K562 (cell line): ENCODE measurements at regions not wholly inside any gene's neighbourhood (a gene's known extent, or its start where the extent isn't known, plus 50 kb on each side); places are given as distances from the start of the nearest gene placed in this dataset.

Experiments used
- ATAC-seq: fragments of 200-7000 bp; cut with Tn5 transposase; 3 replicates; pipeline ENCODE4 v1.9.1; 2020; ENCODE audit warnings: moderate library complexity
- BruUV-seq: library from RNA; stranded (reverse); fragments of 400-500 nt; replicated peaks from 2 replicates; lab custom pipeline; 2021; lab: Mats Ljungman, UMichigan
- CTCF ChIA-PET: fragments of 300-600 bp; formaldehyde crosslinking; extraction: SDS; loops from one replicate; lab custom pipeline; 2021; ENCODE audit warnings: low intra/inter-chr PET ratio; lab: Yijun Ruan, JAX
- POLR2A ChIA-PET: fragments of 300-600, 350-650 bp; sonication (Branson Sonifier 250); formaldehyde crosslinking; extraction: SDS; loops from one replicate; lab custom pipeline; 2021; ENCODE audit warnings: antibody characterized with exemption, inconsistent platforms; lab: Yijun Ruan, JAX
- DNase-seq, 4 experiments: peaks; one replicate each; pipeline versions ENCODE4 v3.0.0 to v3.0.0-alpha.2; 2011 to 2018; ENCODE audit warnings: low spot score in 3 of 4, mixed read lengths in 3 of 4; ENCODE audit errors: extremely low read depth in 1 of 4
- FAIRE-seq: peaks from 2 replicates; lab custom pipeline; 2011; peaks lifted over from hg19 to GRCh38; lab: Jason Lieb, UNC
- H2AFZ ChIP-seq: 2 replicates; pipeline ENCODE4 v1.6.0; 2011; ENCODE audit warnings: low read depth, low read length, control low read depth, inconsistent platforms
- H3K27ac ChIP-seq: fragments of 200-600 bp; 3 replicates; pipeline ENCODE4 v1.8.0; 2011; ENCODE audit warnings: low read depth, mild to moderate bottlenecking, control low read depth, inconsistent platforms, low read length, moderate library complexity, mixed read lengths; ENCODE audit errors: extremely low read depth
- H3K27me3 ChIP-seq, 2 experiments: fragments of 300-600 bp in 1 of 2; 2 replicates in 1 of 2; 3 replicates in 1 of 2; pipeline versions ENCODE4 v1.6.0 to v1.8.0; 2011; ENCODE audit warnings: inconsistent platforms in 2 of 2, low read length in 2 of 2, mild to moderate bottlenecking in 1 of 2, mixed read lengths in 1 of 2, moderate library complexity in 1 of 2; ENCODE audit not compliant: control insufficient read depth in 2 of 2, insufficient read depth in 2 of 2
- H3K36me3 ChIP-seq: fragments of 300-600 bp; 3 replicates; pipeline ENCODE4 v1.8.0; 2011; ENCODE audit warnings: mild to moderate bottlenecking, low read length, inconsistent platforms; ENCODE audit not compliant: control insufficient read depth, insufficient read depth
- H3K4me1 ChIP-seq, 2 experiments: fragments of 200-600 bp in 1 of 2; replicated peaks in 1 of 2; 2 replicates in 1 of 2; 3 replicates in 1 of 2; pipeline versions ENCODE4 v1.5.1 to v1.8.0; 2011; ENCODE audit warnings: inconsistent platforms in 2 of 2, low read length in 2 of 2, mild to moderate bottlenecking in 1 of 2, mixed read lengths in 1 of 2, moderate library complexity in 1 of 2; ENCODE audit not compliant: control insufficient read depth in 2 of 2, insufficient read depth in 2 of 2
- H3K4me2 ChIP-seq: 2 replicates; pipeline ENCODE4 v1.6.1; 2011; ENCODE audit warnings: low read length, control low read depth, inconsistent platforms, mixed read lengths; ENCODE audit not compliant: insufficient read depth
- H3K4me3 ChIP-seq: fragments of 200-600 bp; sonication (generic), shearing (Covaris generic); 2 replicates; pipeline ENCODE4 v1.5.1; 2016; ENCODE audit warnings: control low read depth, inconsistent platforms
- H3K79me2 ChIP-seq: fragments of 200-600 bp; 3 replicates; pipeline ENCODE4 v1.8.0; 2011; ENCODE audit warnings: low read length, inconsistent platforms; ENCODE audit not compliant: control insufficient read depth, insufficient read depth
- H3K9ac ChIP-seq, 2 experiments: 2 replicates each; pipeline versions ENCODE4 v1.6.0 to v1.6.1; 2011; ENCODE audit warnings: low read depth in 2 of 2, low read length in 2 of 2, control low read depth in 1 of 2, inconsistent platforms in 1 of 2, mild to moderate bottlenecking in 1 of 2, mixed read lengths in 1 of 2; ENCODE audit not compliant: insufficient read depth in 1 of 2
- H3K9me1 ChIP-seq: one replicate; pipeline ENCODE4 v1.6.0; 2011; ENCODE audit warnings: inconsistent platforms, mild to moderate bottlenecking, low read length, moderate library complexity; ENCODE audit not compliant: control insufficient read depth, insufficient read depth
- H3K9me3 ChIP-seq: replicated peaks from 2 replicates; pipeline ENCODE4 v1.5.1; 2011; ENCODE audit warnings: low read depth, low read length, inconsistent platforms; ENCODE audit not compliant: control insufficient read depth, insufficient read depth
- H4K20me1 ChIP-seq: replicated peaks from 2 replicates; pipeline ENCODE4 v1.6.1; 2011; ENCODE audit warnings: low read length, inconsistent platforms, mixed read lengths; ENCODE audit not compliant: control insufficient read depth, insufficient read depth
- ASH1L ChIP-seq: fragments of 450-650 bp; IDR thresholded peaks from 2 replicates; pipeline ENCODE4 v1.6.1; 2018; ENCODE audit warnings: borderline replicate concordance, mild to moderate bottlenecking, low read depth; ENCODE audit not compliant: partially characterized antibody
- CSDE1 ChIP-seq, 2 experiments: fragments of 450-650 bp; IDR thresholded peaks; 2 replicates each; pipeline ENCODE4 v1.6.1; 2016; ENCODE audit warnings: mild to moderate bottlenecking in 1 of 2
- FOXJ2 ChIP-seq: fragments of 200-800 bp; sonication (Bioruptor generic); IDR thresholded peaks from 2 replicates; pipeline ENCODE4 v1.6.1; 2016; ENCODE audit warnings: missing genetic modification characterization, missing compliant biosample characterization
- HMG20A ChIP-seq: fragments of 450-650 bp; formaldehyde crosslinking; conservative IDR thresholded peaks from 2 replicates; pipeline ENCODE4 v1.4.0; 2020; ENCODE audit warnings: mild to moderate bottlenecking, mixed read lengths
- IRF9 ChIP-seq: fragments of 450-650 bp; IDR thresholded peaks from 2 replicates; pipeline ENCODE4 v1.6.1; 2016; ENCODE audit warnings: missing biosample characterization, missing genetic modification characterization
- TBL1XR1 ChIP-seq, 2 experiments: IDR thresholded peaks; 2 replicates each; pipeline ENCODE4 v1.6.1; 2012; ENCODE audit warnings: improper control_type of control experiment in 2 of 2, low read length in 2 of 2, mild to moderate bottlenecking in 1 of 2
- TSC22D4 ChIP-seq: fragments of 450-650 bp; IDR thresholded peaks from 2 replicates; pipeline ENCODE4 v1.6.1; 2016; ENCODE audit warnings: missing genetic modification characterization, missing biosample characterization, control low read depth
- ZKSCAN3 ChIP-seq: fragments of 250-450 bp; sonication (Bioruptor Pico); IDR thresholded peaks from 2 replicates; pipeline ENCODE4 v1.4.0; 2020
- ZNF121 ChIP-seq: sonication (generic); formaldehyde crosslinking; conservative IDR thresholded peaks from 2 replicates; pipeline ENCODE4 v1.8.0; 2022; ENCODE audit warnings: missing genetic modification reagents
- ZNF165 ChIP-seq: fragments of 250-450 bp; sonication (Bioruptor Pico); IDR thresholded peaks from 2 replicates; pipeline ENCODE4 v1.4.0; 2020; ENCODE audit warnings: borderline replicate concordance
- ZNF280B ChIP-seq: fragments of 250-450 bp; sonication (Bioruptor Pico); IDR thresholded peaks from 2 replicates; pipeline ENCODE4 v1.5.1; 2021; ENCODE audit warnings: mild to moderate bottlenecking
- ZNF696 ChIP-seq: fragments of 250-450 bp; sonication (Bioruptor Pico); conservative IDR thresholded peaks from 2 replicates; pipeline ENCODE4 v1.4.0; 2020; ENCODE audit warnings: mild to moderate bottlenecking, moderate library complexity
- WGBS: fragments of 100-300 bp; shearing (Covaris generic); methylation state at CpG from one replicate; pipeline ENCODE4 v1.1.6; 2016; ENCODE audit warnings: low coverage, mixed read lengths; ENCODE audit not compliant: insufficient coverage; ENCODE audit errors: missing lambda C conversion rate; 5-methylcytosine and 5-hydroxymethylcytosine counted together
- in situ Hi-C: fragments of 300-500 bp; cut with MboI; formaldehyde crosslinking; loops from 4 replicates; pipeline ENCODE4 v1.15.0; 2018; ENCODE audit warnings: inconsistent platforms, mixed read lengths
- intact Hi-C: fragments of 100-400 bp; cut with micrococcal nuclease; formaldehyde crosslinking; loops from 2 replicates; pipeline ENCODE4 v1.14.2; 2022
- TF ChIP-seq, protein P1 (sequence below), 2 experiments: fragments of 200-800 bp in 1 of 2; sonication (Bioruptor generic) in 1 of 2; sonication (generic) in 1 of 2; formaldehyde crosslinking in 1 of 2; IDR thresholded peaks in 1 of 2; conservative IDR thresholded peaks in 1 of 2; 2 replicates each; pipeline versions ENCODE4 v1.5.0 to v1.6.1; 2016 to 2020; ENCODE audit warnings: missing compliant biosample characterization in 1 of 2, missing genetic modification characterization in 1 of 2, missing genetic modification reagents in 1 of 2

- TF ChIP-seq, protein P1, sequence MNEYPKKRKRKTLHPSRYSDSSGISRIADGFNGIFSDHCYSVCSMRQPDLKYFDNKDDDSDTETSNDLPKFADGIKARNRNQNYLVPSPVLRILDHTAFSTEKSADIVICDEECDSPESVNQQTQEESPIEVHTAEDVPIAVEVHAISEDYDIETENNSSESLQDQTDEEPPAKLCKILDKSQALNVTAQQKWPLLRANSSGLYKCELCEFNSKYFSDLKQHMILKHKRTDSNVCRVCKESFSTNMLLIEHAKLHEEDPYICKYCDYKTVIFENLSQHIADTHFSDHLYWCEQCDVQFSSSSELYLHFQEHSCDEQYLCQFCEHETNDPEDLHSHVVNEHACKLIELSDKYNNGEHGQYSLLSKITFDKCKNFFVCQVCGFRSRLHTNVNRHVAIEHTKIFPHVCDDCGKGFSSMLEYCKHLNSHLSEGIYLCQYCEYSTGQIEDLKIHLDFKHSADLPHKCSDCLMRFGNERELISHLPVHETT (CRISPR knock-in tag; conservative IDR thresholded peaks at IDR 0.05 in 1 of 2, IDR thresholded peaks at IDR 0.05 in 1 of 2), result no peak
- TF ChIP-seq ZNF280B (CRISPR knock-in tag), result no peak
- no peak for TF ChIP-seq IRF9 (tag)
- TF ChIP-seq FOXJ2 (tag), result no peak
- TF ChIP-seq ZKSCAN3 (CRISPR knock-in tag), result no peak
These were observed 648.0 kb downstream of the DACH1 start (continued) for GRCh38 chr13:71218960-71219359.

DNA sequence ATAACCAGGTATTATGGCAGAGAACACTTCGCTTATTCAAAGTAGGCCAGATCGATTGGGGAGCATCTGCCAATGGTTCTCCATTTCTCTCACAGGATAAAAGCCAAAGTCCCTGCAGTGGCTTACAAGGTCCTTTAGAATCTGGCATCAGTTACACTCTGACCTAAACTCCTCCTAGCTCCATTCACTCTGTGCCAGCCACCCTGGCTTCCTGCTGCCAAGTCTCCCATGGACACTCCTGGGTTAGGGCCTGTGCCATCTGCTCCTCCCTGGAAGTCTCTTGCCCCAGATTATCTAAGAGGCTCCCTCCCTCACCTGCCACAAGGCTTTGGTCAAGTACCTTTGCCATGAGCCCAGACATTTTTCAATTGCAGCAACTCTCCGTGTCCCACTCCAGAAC lies 649.2 kb downstream of the DACH1 start:
- Histone ChIP-seq H3K9me1 (no peaks in the 10 kb centered on the region), H3K9ac (no peak overlapping the region), H3K4me3 (no peak overlapping the region), H3K9me3 (no peaks in the 10 kb centered on the region), H3K79me2 (no peaks in the 10 kb centered on the region), H3K27ac (no peak overlapping the region), H3K27me3 (no peaks in the 10 kb centered on the region), H3K36me3 (no peaks in the 10 kb centered on the region), H2AFZ (no peak overlapping the region), H3K4me1 (no peaks in the 10 kb centered on the region), H3K4me2 (no peak overlapping the region), H4K20me1 (no peaks in the 10 kb centered on the region)
- ChIA-PET CTCF (no interaction called here), POLR2A (no interaction called here)
- DNase-seq (no peak), FAIRE-seq (no peak), ATAC-seq (no peak)
- 0% methylated on average over 3 of the region's 3 CpGs for WGBS
- in situ Hi-C loops (no loop called here), intact Hi-C loops (no loop called here)
- BruUV-seq, result no TSS peak
- no peak for TF ChIP-seq TBL1XR1 (IDR thresholded peaks at IDR 0.05; ENCODE audit: low read length in 2 of 2)
- TF ChIP-seq ASH1L, result no peak
- TF ChIP-seq TSC22D4 (tag), result no peak
- TF ChIP-seq ZNF165 (CRISPR knock-in tag), result no peak
- no peak for TF ChIP-seq ZNF121 (CRISPR knock-in tag)
- TF ChIP-seq CSDE1 (IDR thresholded peaks at IDR 0.05), result no peak
- TF ChIP-seq ZNF696 (CRISPR knock-in tag), result no peak
- TF ChIP-seq HMG20A (CRISPR knock-in tag), result no peak
